Stimulated activated CD4-positive, alpha-beta T cell treated with anti-CD3 and anti-CD28 coated beads, Interleukin-2, amount 100 ng/mL, for 48 hours (primary cell): ENCODE measurements at regions not wholly inside any gene's neighbourhood (a gene's known extent, or its start where the extent isn't known, plus 50 kb on each side); places are given as distances from the start of the nearest gene placed in this dataset.

Source experiments
- DNase-seq, 2 donors: peaks; one replicate each; pipeline ENCODE4 v3.0.0-alpha.2; 2020

DNA sequence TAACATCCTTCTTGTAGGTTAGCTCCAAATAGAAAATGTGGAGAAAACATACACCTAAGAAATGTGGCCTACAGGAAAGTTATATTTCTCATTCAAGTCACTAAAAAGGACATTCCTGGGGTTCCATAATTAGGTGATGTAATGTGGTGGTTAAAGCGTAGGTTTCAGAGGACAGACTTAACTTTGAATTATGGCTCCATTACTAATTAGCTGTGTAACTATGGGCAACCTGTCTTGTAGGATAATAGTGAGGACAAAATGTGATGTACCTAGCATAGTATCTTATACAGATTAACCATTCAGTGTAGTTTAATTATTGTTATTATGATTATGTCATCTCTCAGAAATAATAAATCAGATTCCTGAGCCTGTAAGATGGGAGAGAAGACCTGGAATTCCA is 602.5 kb downstream of the TSN start:
- DNase-seq = no peak

DNA sequence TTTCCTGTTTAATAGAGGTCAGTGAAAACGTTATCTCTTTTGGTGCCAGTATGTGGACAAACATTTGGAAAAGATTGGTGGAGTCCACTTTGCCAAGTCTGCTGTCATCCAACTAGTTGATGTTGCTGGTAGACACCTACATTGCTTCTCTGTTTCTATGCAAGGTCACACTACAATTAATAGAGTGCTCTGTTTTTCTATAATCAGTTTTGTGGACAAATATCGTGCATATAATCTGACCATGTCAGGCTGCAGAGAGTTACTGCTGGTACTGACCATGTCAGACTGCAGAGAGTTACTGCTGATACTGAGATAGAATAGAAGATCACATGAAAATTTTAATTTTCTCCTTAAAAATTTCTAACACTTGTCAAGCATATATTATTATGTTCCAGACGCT is 603.3 kb downstream of the TSN start:
- DNase-seq = no peak

DNA sequence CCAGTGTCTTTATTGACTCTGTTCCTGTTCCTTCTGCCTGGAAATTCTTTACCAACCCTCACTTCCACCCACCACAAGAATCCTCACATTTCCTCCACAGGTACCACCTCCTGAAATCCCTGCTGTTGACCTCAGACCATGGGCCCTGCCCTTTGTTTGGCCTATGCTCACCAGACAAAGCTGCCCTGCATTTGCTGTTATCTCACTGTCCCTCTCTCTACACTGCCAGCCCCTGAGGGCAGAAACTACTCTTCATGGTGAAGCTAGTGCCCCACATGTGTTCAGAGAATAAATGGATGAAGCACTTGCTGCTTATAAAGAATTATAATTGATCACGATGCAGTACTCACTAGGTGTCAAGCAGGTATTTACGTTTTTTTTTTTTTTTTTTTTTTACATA is 608.4 kb downstream of the TSN start:
- DNase-seq = no peak

DNA sequence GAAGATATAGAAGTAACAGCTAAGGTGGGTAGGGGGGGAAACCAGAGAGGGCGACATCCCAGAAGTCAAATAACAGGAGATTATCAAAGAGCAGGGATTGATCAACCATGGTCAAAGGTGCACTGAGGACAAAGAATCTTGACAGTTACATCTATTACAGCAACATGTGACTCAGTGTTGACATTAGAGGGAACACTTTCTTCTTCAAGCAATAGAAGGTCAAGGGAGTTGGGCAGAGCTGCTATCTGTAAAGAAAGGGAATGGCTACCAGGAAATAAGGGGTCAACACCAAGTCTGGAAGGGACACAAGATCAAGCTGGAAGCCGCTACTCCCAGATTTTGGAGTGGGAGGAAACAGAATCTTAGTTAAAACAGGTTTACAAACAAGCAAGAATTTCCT is 611.0 kb downstream of the TSN start:
- no peak for DNase-seq

DNA sequence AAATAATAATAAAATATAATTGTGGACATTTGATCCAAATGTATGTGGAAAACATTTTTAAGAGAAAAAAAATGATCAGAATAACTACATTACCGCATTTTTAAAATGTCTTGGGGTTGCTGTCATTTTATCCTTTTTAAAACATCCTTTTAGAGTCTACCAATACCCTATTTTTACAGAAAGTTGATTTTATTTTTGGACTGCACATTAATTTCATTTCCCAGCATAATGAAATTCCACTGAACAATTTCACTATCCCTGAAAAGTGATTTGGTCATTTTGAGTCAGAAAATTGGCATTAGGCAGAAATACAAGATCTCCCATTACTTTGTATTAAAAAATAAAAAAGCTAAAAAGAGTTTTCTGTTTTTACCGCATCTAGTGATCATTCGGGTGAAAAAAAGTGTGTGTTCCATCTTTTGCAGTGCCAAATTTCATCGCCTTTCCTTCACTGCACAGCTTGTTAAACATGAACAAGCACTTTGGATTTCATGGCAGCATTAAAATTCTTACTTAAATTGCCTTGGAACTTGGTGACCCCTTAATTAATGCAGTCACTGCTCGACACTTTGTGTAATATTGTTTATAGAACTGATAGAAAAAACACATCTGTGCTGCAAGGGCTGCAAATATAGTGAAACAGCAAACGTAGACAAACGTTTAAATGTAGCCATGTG is 611.7 kb downstream of the TSN start:
- DNase-seq = no peak

DNA sequence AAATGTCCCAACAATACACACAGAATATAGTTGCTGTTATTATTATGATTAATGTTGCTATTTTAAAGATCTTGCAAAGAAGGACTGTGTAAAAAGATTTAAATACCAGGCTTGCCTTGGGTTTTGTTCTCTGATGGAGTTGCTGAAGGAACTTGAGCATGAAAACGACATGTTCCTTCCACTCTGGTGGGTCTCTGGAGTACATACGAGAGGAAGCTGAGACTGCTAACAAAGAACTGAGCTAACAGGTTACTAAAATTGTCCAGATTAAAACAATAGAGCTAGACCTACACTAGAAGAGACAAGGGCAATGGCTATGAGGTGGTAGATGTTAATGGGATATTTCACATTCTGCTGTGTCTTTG is 612.2 kb downstream of the TSN start:
- DNase-seq = no peak

DNA sequence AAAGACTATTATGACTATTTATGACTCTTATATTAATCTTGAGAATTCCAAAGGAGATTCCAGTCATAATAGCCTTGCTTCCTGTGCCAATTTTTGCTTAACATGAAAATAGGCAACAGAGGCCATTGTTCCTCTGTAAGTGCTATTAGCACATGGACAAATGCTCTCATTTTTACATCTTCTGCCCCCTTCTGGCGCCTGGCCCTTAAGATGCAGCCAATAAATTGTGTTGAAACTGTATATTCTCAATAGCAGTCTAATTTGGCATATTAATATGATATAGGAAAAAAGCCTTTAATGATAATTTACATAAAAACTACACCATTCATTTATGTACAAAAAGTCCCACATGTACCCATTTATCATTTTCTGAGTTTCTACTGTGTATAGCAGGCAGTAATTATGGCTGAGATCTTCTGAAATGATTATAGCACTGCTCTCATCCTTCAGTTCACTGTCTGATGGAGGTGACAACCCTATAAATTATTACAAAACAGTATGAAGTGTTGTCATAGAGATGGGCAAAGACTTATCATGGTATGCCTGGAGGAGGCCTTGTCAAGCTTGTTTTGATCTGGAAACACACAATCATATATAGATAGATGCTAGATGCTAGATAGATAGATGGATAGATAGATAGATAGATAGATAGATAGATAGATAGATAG is 613.3 kb downstream of the TSN start:
- DNase-seq = no peak

DNA sequence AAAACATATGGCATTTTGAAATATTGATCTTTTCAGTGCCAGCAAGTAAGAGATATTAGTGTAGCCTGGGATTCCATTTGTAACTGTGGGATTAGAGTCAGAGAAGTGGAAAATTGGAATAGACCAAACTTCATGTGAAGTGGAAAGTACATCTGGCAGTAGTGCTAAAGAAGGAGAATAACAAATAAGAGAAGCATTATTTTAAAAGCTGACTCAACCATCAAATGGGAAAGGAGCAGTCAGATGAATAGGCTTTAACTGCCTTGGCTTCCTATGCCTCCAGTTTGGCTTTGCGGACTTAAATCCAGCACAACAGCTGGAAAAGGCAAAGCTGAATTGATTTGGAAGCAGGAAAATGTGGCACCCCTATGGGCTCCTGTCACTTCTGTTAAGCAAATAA is 623.1 kb downstream of the TSN start:
- no peak for DNase-seq

DNA sequence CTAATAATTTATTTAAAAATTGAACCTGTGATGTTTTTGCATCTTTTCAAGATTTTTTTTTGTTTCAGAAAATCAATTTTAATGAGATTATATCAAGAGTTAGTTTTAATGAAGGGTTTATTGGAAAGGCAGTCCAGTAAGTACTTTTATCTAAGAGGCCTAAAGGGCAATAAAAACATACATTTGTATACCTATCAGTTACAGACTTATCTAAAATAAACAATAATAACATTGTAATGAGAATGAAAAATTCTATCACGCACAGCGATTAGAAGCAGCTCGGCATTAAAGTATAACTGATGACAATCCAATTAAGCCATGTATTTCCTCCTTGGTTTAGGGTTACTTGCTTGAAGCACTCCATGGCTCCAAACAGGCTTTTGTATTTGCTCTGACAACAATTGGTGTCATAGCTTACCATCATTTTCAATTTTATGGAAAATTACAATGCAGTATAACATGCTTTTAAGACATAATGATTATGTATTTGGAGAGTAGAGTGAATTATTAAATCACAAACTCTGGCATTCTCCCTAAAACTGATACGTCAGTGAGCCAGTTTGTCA is 629.4 kb downstream of the TSN start:
- no peak for DNase-seq

DNA sequence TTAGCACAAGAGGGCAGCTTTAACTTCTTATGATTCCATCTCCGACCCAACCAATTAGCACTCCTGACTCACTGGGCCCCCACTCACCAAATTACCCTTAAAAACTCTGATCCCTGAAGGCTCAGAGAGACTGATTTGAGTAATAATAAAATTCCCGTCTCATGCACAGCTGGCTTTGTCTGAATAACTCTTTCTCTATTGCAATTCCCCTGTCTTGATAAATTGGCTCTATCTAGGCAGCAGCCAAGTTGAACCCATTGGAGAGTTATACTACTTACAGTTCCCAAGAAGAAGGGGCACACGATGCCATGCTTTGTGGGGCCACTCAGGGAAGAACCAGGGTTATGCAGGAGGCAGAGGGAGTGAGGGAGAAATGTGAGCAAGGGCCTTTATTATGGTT is 632.8 kb downstream of the TSN start:
- DNase-seq = no peak

DNA sequence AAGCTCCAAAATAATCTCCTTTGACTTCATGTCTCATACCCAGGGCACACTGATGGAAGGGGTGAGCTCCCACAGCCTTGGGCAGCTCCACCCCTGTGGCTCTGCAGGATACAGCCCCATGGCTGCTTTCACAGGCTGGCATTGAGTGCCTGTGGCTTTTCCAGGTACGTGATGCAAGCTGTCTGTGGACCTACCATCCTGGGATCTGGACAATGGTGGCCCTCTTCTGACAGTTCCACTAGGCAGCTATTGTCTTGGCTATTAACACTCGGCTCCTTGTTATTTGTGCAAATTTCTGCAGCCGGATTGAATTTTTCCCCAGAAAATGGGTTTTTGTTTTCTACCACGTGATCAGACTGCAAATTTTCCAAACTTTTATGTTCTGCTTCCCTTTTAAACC is 634.2 kb downstream of the TSN start:
- DNase-seq = no peak

DNA sequence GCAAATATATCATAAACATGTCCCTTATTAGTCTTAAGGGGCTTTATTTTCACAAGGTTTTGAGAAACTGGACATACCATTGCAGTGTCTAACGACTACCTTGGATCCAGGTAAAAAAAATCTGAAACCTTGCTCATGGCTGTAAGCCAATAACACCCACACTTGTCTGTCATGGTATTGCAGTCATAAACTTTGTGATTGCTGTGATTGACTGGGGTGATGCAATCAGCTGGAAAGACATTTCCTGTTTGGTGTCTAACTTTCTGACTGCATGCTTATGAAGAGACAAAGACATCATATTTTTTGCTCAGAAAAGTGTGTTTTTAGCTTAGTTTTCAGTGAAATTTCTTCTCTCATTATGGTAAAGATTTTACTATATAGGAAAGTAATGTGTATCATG is 635.0 kb downstream of the TSN start:
- DNase-seq = no peak

DNA sequence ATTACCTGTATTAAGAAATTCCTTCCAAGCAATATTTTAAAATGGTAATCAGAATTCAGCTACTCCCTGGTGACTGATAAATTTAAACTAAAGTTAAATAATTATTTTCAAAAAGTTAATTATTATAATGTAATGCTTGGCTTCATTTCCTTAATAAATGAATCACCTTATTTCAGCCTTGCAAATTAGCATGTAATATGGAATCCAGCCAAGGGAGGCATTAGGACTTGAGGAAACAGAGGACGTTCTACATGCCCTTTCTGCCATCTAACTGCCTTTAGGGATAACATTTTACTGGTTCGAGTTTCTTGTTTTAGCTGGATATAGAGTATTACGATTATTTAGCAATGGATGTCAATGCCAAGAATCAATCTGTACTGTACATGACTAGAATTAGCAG is 636.3 kb downstream of the TSN start:
- no peak for DNase-seq

DNA sequence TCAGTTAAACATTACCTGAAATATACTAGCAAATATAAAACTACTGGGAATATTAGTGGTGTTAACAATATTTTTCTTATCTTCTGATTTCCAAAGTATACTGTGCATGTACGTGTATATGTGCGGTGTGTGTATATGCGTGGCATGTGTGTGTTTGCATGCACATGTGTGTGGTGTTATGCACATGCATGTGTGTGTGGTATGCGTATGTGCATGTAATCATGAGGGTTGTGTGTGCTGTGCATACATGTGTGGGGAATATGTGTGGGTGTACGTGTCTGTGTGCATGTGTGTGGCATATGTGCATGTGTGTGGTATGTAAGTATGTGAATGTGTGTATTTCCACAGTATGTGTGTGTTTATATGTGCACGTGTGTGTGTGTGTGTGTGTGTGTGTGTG is 640.2 kb downstream of the TSN start:
- DNase-seq = no peak

DNA sequence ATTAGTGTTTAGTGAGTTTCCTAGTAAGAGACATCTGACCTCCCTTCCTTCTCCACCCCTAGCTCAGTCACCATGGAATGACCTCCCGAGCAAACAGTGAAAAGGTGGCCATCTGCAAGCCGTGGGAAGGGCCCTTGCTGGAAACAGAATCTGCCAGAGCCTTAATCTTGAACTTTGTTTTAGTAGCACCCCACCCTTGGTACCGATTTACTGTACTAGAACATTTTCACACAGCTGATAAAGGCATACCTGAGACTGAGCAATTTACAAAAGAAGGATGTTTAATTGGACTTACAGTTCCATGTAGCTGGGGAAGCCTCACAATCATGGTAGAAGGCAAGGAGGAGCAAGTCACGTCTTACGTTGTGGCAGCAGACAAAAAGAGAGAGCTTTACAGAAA is 655.8 kb downstream of the TSN start:
- DNase-seq = no peak

DNA sequence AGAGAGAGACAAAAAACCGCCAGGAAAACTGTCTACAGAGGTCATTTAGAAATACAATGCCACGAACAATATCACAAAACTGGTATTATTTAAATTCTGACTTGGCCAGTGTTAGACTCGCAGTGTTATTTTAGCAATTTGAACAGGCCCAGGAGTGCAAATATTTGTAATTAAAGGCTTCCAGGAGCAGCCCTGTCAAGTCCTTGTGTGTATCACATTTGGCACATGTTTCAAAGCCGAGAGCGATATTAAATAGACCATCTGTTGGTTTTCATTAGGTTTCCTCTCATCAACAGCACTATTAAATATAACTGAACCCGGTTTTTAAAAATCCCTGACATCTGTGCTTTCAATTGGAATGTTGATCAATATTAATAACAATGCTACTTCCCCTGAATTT is 656.9 kb downstream of the TSN start:
- no peak for DNase-seq

DNA sequence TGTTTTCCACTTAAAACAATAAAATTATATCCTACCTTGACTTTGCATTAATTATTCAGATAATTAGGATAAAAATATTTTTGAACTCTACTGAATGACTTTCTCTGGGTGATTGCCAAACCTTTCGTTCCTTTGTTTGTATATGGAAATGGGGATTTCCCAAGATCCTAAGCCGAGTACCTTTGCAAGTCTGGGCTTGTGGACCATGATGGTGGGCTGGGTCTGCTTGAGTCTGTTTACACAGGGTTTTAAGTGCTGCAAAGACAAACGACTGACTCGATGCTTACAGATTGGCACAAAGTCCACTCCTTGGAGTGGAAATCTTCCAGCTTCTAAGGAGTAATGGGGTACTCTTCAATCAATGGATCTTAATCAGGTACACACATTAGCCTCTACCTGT is 659.5 kb downstream of the TSN start:
- DNase-seq = no peak

DNA sequence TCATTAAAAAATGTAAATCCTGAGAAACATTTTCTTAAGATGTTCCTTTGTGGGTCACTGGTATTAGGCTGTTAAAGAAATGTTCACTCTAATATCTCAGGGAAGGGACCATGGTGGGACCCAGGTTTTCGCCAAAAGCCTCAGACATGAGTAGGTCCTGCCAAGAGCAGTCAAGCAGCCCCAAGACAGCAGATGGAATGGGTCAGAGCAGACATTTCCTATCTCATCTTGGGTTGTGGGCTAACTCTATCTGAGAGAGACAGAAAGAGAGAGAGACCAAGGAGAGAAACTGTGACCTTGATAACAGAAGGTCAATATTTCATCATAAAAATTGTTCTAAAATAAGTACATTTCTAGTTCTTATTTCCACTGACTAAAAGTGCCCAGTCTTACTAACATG is 661.7 kb downstream of the TSN start:
- no peak for DNase-seq

DNA sequence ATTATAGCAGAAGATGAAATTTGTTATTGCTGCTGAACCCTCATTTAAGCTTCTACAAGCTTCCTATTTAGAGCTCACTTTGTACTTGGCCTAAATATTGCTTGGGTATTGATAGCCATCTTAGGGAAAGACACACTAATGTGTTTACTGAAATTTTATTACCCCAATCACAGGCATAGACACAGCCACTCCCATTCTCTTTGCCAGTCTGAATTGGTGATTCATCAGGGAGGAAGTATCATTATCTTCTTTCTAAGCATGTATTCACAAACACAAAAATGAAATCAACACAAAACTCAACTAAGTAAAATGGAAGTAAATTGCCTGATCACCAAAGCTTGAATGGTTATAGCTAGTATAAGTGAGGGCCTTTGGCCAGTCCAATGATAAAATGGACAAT is 666.3 kb downstream of the TSN start:
- no peak for DNase-seq

DNA sequence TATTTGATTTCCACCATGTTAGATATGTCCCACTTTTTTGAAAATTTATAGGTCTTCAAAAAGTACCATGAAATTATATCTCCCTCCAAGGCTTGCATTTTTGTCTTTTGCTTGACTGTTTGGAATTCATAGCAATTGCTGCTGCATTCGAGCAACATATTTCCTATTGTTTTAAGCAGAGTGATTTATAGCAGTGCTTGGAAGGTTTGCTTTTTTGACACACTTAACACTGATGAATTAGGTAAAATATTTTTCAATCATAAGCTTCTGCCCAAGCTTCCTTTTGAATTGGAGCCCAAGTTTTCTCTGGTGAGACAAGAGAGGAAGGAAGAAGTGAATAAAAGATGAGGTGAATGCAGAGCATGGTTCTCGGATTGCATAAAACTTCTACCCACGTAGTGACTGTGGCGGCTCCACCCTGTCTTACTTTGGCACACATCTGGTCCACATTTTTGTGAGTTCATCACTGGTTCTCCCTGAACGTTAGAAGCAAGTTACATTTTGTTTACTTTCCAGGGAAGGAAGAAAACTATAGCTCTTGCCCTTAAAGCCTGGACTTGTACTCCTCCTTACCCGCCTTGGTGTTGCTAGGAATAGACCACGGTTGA is 667.0 kb downstream of the TSN start:
- no peak for DNase-seq

DNA sequence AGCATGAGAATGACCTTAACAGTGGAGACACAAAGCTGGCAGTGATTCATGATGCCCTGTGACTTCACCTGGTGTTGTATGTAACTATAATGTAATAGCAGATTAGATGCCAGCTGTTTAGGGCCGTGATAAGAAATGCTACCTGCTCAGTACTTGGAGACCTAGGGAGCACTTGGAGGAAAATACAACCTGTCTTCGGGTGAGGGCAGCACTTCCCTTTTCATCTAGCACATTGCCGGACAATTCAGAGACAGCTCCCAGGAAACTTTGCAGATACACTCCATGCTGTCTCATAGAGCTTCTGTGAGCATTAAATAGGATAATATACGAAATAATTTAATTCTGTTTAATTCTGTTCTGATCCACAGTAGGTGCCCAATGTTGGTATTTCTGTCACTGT is 668.5 kb downstream of the TSN start:
- no peak for DNase-seq

DNA sequence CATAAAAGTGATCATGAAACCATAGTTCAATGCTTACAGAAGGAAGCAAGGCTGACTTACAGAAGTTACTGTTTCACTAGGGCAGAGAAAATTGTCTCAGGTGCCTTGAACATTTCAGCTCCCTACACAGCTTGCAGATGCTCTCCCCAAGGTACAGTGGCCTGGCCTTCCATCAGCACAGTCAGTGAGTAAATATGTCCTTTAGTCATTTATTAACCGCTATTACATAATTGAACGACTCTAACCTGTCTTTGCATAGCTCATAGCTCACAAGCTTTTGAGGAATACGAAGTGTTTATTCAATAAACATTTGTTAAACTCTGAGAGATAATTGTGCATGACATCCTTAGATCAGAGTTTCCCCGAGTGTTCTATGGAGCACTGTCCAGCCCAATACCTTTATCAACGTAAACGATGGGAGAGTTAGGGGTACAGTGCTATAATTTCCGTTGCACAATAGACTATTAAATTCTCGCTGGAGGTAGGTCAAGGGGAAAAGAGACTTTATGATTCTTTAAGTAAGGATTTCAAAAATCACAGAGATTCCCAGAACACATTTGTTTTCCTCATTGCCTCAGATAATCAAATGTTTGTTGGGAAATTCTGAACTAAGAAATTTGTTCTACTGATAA is 677.8 kb downstream of the TSN start:
- DNase-seq = no peak

DNA sequence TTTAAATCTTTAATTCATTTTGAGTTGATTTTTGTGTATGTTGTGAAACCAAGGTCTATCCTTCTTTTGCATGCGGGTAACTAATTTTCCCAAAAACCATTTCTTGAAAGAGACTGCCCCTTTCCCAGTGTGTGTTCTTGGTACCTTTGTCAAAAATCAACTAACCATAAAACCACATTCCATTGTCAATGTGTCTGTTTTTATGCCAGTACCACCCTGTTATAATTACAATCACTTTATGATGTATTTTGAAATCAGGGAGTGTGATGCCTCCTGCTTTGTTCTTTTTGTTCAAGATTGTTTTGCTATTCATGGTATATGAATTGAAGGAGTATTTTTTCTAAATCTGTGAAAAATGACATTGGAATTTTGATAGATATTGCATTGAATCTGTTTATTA is 689.6 kb downstream of the TSN start:
- no peak for DNase-seq

DNA sequence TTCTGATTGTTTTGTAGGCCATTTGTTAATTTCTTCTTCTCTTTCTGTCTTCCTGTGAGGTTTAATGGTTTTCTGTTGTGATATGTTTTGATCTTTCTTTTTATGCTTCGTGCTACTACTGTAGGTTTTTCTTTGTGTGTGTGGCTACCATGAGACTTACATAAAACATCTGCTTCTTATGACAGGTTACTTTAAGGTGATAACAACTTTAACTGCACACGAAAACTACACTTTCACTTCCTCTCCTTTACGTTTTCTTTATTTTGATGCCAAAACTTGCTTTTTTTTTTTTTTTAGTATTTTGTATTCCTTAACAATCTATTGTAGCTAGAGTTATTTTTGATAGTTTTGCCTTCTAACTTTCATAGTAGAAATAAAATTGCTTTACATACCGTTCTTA is 691.3 kb downstream of the TSN start:
- DNase-seq = no peak
